PFSK-1 (cell line): ENCODE measurements at regions not wholly inside any gene's neighbourhood (a gene's known extent, or its start where the extent isn't known, plus 50 kb on each side); places are given as distances from the start of the nearest gene placed in this dataset.

ENCODE experiments used
- FOXP2 ChIP-seq: optimal IDR thresholded peaks from 2 replicates; pipeline ENCODE3; 2011; ENCODE audit warnings: borderline replicate concordance, control low read depth, inconsistent platforms; ENCODE audit not compliant: insufficient read depth; ENCODE audit errors: extremely low read length, extremely low read depth
- POLR2AphosphoS5 ChIP-seq: IDR thresholded peaks from 2 replicates; pipeline ENCODE4 v1.6.1; 2012; ENCODE audit warnings: low read depth, mild to moderate bottlenecking, control low read depth, low read length, moderate library complexity
- SIN3A ChIP-seq: IDR thresholded peaks from 2 replicates; pipeline ENCODE4 v1.6.1; 2012; ENCODE audit warnings: mild to moderate bottlenecking, low read length, moderate library complexity, borderline replicate concordance; ENCODE audit not compliant: insufficient read depth
- TAF1 ChIP-seq: IDR thresholded peaks from 2 replicates; pipeline ENCODE4 v1.6.1; 2012; ENCODE audit warnings: low read length, control low read depth, borderline replicate concordance; ENCODE audit not compliant: insufficient read depth
- TF ChIP-seq, protein P1 (sequence below), 2 experiments: IDR thresholded peaks; 2 replicates each; pipeline versions ENCODE4 v1.6.1 to v1.8.0; 2011 to 2012; ENCODE audit warnings: low read depth in 2 of 2, low read length in 2 of 2, control low read depth in 1 of 2, inconsistent platforms in 1 of 2, mild to moderate bottlenecking in 1 of 2, moderate library complexity in 1 of 2; ENCODE audit not compliant: insufficient read depth in 1 of 2

DNA sequence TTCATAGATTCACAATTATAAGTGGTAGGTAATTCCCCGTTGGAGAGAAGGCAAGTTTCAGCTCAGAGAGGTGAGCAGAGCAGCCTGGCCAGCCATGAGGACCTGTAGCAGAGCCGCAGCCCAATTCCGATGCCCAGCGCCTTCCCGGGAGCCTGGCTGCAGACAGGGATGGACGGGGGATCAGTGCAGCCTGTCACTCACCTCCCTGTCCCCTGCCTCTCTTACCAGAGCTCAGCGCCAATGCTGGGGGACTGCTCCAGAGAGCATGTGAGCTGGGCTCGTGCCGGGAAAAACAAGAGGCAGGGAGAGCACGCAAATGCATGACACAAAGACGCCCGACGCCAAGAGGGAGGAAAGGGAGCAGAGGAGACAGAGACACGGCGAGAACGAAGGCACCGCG lies 231.9 kb downstream of the BCL11B start:
- TF ChIP-seq SIN3A, result no peak

DNA sequence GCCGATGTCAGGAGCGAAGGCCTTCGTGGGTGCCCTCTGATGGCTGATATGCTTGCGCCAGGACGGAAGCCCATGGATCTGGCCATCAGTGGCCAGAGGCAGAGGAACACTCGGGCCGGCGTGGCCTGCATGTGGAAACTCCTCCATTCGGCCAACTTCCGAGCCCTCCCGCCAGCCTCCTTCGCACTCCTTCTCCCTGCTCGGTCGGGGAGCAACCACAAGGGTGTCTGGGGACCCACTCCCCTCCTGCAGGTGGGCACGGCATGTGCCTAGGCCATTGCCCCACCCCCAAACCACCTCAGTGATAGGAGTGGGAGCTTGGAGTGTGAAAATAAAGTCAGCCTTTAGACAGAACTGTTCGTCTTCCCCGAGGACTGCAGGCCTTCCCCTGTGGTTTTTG lies 231.3 kb downstream of the BCL11B start:
- TF ChIP-seq, protein P1, sequence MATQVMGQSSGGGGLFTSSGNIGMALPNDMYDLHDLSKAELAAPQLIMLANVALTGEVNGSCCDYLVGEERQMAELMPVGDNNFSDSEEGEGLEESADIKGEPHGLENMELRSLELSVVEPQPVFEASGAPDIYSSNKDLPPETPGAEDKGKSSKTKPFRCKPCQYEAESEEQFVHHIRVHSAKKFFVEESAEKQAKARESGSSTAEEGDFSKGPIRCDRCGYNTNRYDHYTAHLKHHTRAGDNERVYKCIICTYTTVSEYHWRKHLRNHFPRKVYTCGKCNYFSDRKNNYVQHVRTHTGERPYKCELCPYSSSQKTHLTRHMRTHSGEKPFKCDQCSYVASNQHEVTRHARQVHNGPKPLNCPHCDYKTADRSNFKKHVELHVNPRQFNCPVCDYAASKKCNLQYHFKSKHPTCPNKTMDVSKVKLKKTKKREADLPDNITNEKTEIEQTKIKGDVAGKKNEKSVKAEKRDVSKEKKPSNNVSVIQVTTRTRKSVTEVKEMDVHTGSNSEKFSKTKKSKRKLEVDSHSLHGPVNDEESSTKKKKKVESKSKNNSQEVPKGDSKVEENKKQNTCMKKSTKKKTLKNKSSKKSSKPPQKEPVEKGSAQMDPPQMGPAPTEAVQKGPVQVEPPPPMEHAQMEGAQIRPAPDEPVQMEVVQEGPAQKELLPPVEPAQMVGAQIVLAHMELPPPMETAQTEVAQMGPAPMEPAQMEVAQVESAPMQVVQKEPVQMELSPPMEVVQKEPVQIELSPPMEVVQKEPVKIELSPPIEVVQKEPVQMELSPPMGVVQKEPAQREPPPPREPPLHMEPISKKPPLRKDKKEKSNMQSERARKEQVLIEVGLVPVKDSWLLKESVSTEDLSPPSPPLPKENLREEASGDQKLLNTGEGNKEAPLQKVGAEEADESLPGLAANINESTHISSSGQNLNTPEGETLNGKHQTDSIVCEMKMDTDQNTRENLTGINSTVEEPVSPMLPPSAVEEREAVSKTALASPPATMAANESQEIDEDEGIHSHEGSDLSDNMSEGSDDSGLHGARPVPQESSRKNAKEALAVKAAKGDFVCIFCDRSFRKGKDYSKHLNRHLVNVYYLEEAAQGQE (IDR thresholded peaks at IDR 0.05; ENCODE audit: insufficient read depth in 1 of 2, low read depth in 2 of 2, low read length in 2 of 2), result no peak
- no peak for TF ChIP-seq FOXP2
- TF ChIP-seq TAF1, result no peak
- no peak for TF ChIP-seq POLR2AphosphoS5
- no peak for TF ChIP-seq SIN3A

DNA sequence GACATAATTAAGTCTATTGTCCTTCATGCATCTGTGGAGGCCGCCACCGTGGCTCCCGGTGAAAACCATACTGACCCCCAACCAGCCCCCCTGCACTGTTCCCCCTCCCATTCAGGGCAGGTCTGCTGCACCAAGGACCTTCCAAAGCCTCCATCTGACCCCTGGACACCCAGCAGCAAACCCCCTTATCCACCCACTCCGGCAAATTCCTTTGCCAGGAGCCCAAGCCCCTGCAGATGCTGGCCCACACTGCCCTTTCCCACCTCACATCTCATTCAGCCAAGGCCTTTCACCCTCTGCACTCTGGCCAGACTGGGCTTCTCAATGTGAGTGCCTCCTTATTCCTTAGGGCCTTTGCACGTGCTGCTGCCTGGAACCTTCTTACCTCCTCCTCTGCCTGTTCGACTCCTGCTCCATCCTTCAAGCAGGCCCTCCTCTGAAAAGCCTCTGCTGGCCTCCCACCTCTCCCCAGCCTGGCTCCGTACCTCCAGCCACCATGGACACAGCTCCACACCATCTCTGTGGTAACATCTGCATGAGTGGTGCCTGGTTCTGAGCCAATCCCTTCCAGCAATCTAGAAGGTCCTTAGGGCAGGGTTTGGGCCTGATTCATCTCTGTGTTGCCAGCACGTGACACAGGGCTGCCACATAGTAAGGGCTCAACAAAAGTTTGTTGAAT lies 230.7 kb downstream of the BCL11B start:
- no peak for TF ChIP-seq POLR2AphosphoS5
- no peak for TF ChIP-seq TAF1
- TF ChIP-seq SIN3A, result no peak
- TF ChIP-seq, protein P1 (IDR thresholded peaks at IDR 0.05; ENCODE audit: insufficient read depth in 1 of 2, low read depth in 2 of 2, low read length in 2 of 2), result no peak

DNA sequence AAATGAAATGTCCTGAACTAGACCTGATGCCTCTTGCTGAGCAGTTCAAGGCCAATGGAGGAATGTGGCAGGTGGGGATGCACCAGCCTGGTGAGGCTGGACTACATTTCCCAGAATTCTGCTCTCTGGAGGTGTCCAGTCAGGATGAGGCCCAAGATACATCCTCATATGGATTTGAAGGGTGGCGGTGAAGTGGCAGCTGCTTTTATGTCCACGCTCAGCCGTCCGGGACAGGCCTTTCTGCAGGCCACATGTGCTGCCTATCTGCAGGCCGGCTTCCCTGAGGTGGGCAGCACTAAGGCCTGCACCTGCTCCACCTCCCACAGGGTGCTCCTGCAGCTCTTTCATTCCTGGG lies 230.2 kb downstream of the BCL11B start:
- TF ChIP-seq, protein P1 (IDR thresholded peaks at IDR 0.05; ENCODE audit: insufficient read depth in 1 of 2, low read depth in 2 of 2, low read length in 2 of 2), result no peak
- TF ChIP-seq FOXP2 (no peak), SIN3A (no peak), POLR2AphosphoS5 (no peak), TAF1 (no peak)

GRCh38 chr14:99042381-99043266 lies 229.4 kb downstream of the BCL11B start:
- TF ChIP-seq FOXP2 (no peak), POLR2AphosphoS5 (no peak), SIN3A (no peak), TAF1 (no peak)
- TF ChIP-seq, protein P1 (IDR thresholded peaks at IDR 0.05; ENCODE audit: insufficient read depth in 1 of 2, low read depth in 2 of 2, low read length in 2 of 2), result no peak
